K562 (cell line): ENCODE measurements at regions not wholly inside any gene's neighbourhood (a gene's known extent, or its start where the extent isn't known, plus 50 kb on each side); places are given as distances from the start of the nearest gene placed in this dataset.

ENCODE experiments used
- ATAC-seq: fragments of 200-7000 bp; cut with Tn5 transposase; 3 replicates; pipeline ENCODE4 v1.9.1; 2020; ENCODE audit warnings: moderate library complexity
- BruUV-seq: library from RNA; stranded (reverse); fragments of 400-500 nt; replicated peaks from 2 replicates; lab custom pipeline; 2021; lab: Mats Ljungman, UMichigan
- CTCF ChIA-PET: fragments of 300-600 bp; formaldehyde crosslinking; extraction: SDS; loops from one replicate; lab custom pipeline; 2021; ENCODE audit warnings: low intra/inter-chr PET ratio; lab: Yijun Ruan, JAX
- POLR2A ChIA-PET: fragments of 300-600, 350-650 bp; sonication (Branson Sonifier 250); formaldehyde crosslinking; extraction: SDS; loops from one replicate; lab custom pipeline; 2021; ENCODE audit warnings: antibody characterized with exemption, inconsistent platforms; lab: Yijun Ruan, JAX
- DNase-seq, 4 experiments: peaks; one replicate each; pipeline versions ENCODE4 v3.0.0 to v3.0.0-alpha.2; 2011 to 2018; ENCODE audit warnings: low spot score in 3 of 4, mixed read lengths in 3 of 4; ENCODE audit errors: extremely low read depth in 1 of 4
- FAIRE-seq: peaks from 2 replicates; lab custom pipeline; 2011; peaks lifted over from hg19 to GRCh38; lab: Jason Lieb, UNC
- H2AFZ ChIP-seq: 2 replicates; pipeline ENCODE4 v1.6.0; 2011; ENCODE audit warnings: low read depth, low read length, control low read depth, inconsistent platforms
- H3K27ac ChIP-seq: fragments of 200-600 bp; 3 replicates; pipeline ENCODE4 v1.8.0; 2011; ENCODE audit warnings: low read depth, mild to moderate bottlenecking, control low read depth, inconsistent platforms, low read length, moderate library complexity, mixed read lengths; ENCODE audit errors: extremely low read depth
- H3K27me3 ChIP-seq, 2 experiments: fragments of 300-600 bp in 1 of 2; 2 replicates in 1 of 2; 3 replicates in 1 of 2; pipeline versions ENCODE4 v1.6.0 to v1.8.0; 2011; ENCODE audit warnings: inconsistent platforms in 2 of 2, low read length in 2 of 2, mild to moderate bottlenecking in 1 of 2, mixed read lengths in 1 of 2, moderate library complexity in 1 of 2; ENCODE audit not compliant: control insufficient read depth in 2 of 2, insufficient read depth in 2 of 2
- H3K36me3 ChIP-seq: fragments of 300-600 bp; 3 replicates; pipeline ENCODE4 v1.8.0; 2011; ENCODE audit warnings: mild to moderate bottlenecking, low read length, inconsistent platforms; ENCODE audit not compliant: control insufficient read depth, insufficient read depth
- H3K4me1 ChIP-seq, 2 experiments: fragments of 200-600 bp in 1 of 2; replicated peaks in 1 of 2; 2 replicates in 1 of 2; 3 replicates in 1 of 2; pipeline versions ENCODE4 v1.5.1 to v1.8.0; 2011; ENCODE audit warnings: inconsistent platforms in 2 of 2, low read length in 2 of 2, mild to moderate bottlenecking in 1 of 2, mixed read lengths in 1 of 2, moderate library complexity in 1 of 2; ENCODE audit not compliant: control insufficient read depth in 2 of 2, insufficient read depth in 2 of 2
- H3K4me2 ChIP-seq: 2 replicates; pipeline ENCODE4 v1.6.1; 2011; ENCODE audit warnings: low read length, control low read depth, inconsistent platforms, mixed read lengths; ENCODE audit not compliant: insufficient read depth
- H3K4me3 ChIP-seq: fragments of 200-600 bp; sonication (generic), shearing (Covaris generic); 2 replicates; pipeline ENCODE4 v1.5.1; 2016; ENCODE audit warnings: control low read depth, inconsistent platforms
- H3K79me2 ChIP-seq: fragments of 200-600 bp; 3 replicates; pipeline ENCODE4 v1.8.0; 2011; ENCODE audit warnings: low read length, inconsistent platforms; ENCODE audit not compliant: control insufficient read depth, insufficient read depth
- H3K9ac ChIP-seq, 2 experiments: 2 replicates each; pipeline versions ENCODE4 v1.6.0 to v1.6.1; 2011; ENCODE audit warnings: low read depth in 2 of 2, low read length in 2 of 2, control low read depth in 1 of 2, inconsistent platforms in 1 of 2, mild to moderate bottlenecking in 1 of 2, mixed read lengths in 1 of 2; ENCODE audit not compliant: insufficient read depth in 1 of 2
- H3K9me1 ChIP-seq: one replicate; pipeline ENCODE4 v1.6.0; 2011; ENCODE audit warnings: inconsistent platforms, mild to moderate bottlenecking, low read length, moderate library complexity; ENCODE audit not compliant: control insufficient read depth, insufficient read depth
- H3K9me3 ChIP-seq: replicated peaks from 2 replicates; pipeline ENCODE4 v1.5.1; 2011; ENCODE audit warnings: low read depth, low read length, inconsistent platforms; ENCODE audit not compliant: control insufficient read depth, insufficient read depth
- H4K20me1 ChIP-seq: replicated peaks from 2 replicates; pipeline ENCODE4 v1.6.1; 2011; ENCODE audit warnings: low read length, inconsistent platforms, mixed read lengths; ENCODE audit not compliant: control insufficient read depth, insufficient read depth
- DLX4 ChIP-seq: fragments of 250-450 bp; sonication (Bioruptor Pico); IDR thresholded peaks from 2 replicates; pipeline ENCODE4 v1.6.1; 2021; ENCODE audit warnings: mild to moderate bottlenecking
- GTF3C2 ChIP-seq: IDR thresholded peaks from 3 replicates; pipeline ENCODE4 v1.6.1; 2011; ENCODE audit warnings: borderline replicate concordance, mild to moderate bottlenecking, moderate library complexity; ENCODE audit not compliant: insufficient read length; ENCODE audit errors: extremely low read depth
- HNRNPL ChIP-seq: fragments of 200-400 bp; formaldehyde crosslinking; IDR thresholded peaks from 2 replicates; pipeline ENCODE4 v1.6.1; 2017; ENCODE audit warnings: low read depth, mild to moderate bottlenecking, low read length
- IRF2 ChIP-seq: sonication (generic); formaldehyde crosslinking; IDR thresholded peaks from 2 replicates; pipeline ENCODE4 v1.8.1; 2022; ENCODE audit warnings: mild to moderate bottlenecking, missing genetic modification reagents
- KLF10 ChIP-seq: fragments of 250-450 bp; sonication (Bioruptor Pico); IDR thresholded peaks from 2 replicates; pipeline ENCODE4 v1.6.1; 2021; ENCODE audit warnings: matching md5 sums
- PRPF4 ChIP-seq: fragments of 200-400 bp; formaldehyde crosslinking; IDR thresholded peaks from one replicate; pipeline ENCODE4 v1.6.1; 2017; ENCODE audit warnings: low read length, low read depth, mild to moderate bottlenecking; ENCODE audit not compliant: insufficient read depth, poor library complexity, severe bottlenecking
- SMAD3 ChIP-seq: fragments of 450-650 bp; formaldehyde crosslinking; conservative IDR thresholded peaks from 2 replicates; pipeline ENCODE4 v1.4.0; 2020; ENCODE audit warnings: mild to moderate bottlenecking
- TAF9B ChIP-seq: fragments of 450-650 bp; IDR thresholded peaks from 2 replicates; pipeline ENCODE4 v1.6.1; 2018; ENCODE audit warnings: mild to moderate bottlenecking; ENCODE audit not compliant: partially characterized antibody
- ZEB2 ChIP-seq: fragments of 450-650 bp; IDR thresholded peaks from 2 replicates; pipeline ENCODE4 v1.6.1; 2016
- WGBS: fragments of 100-300 bp; shearing (Covaris generic); methylation state at CpG from one replicate; pipeline ENCODE4 v1.1.6; 2016; ENCODE audit warnings: low coverage, mixed read lengths; ENCODE audit not compliant: insufficient coverage; ENCODE audit errors: missing lambda C conversion rate; 5-methylcytosine and 5-hydroxymethylcytosine counted together
- in situ Hi-C: fragments of 300-500 bp; cut with MboI; formaldehyde crosslinking; loops from 4 replicates; pipeline ENCODE4 v1.15.0; 2018; ENCODE audit warnings: inconsistent platforms, mixed read lengths
- intact Hi-C: fragments of 100-400 bp; cut with micrococcal nuclease; formaldehyde crosslinking; loops from 2 replicates; pipeline ENCODE4 v1.14.2; 2022

- ATAC-seq: no peak
- no peak overlapping the region for H2AFZ ChIP-seq
- no peak overlapping the region for H3K27ac ChIP-seq
- no peaks in the 10 kb centered on the region for H3K9me3 ChIP-seq
- H3K79me2 ChIP-seq: no peaks in the 10 kb centered on the region
- intact Hi-C loops: no loop called here
- POLR2A ChIA-PET: interaction anchor here (0.7 kb wide), 1 partner anchor 208 kb away, joined by 3 read pairs; no protein-coding TSS in a partner anchor
- no peaks in the 10 kb centered on the region for H4K20me1 ChIP-seq
- H3K9ac ChIP-seq: no peak overlapping the region
- WGBS: 0% methylated on average over 2 of the region's 2 CpGs
- TF ChIP-seq ZEB2 (no peak), TAF9B (no peak), KLF10 (CRISPR knock-in tag) (no peak), IRF2 (CRISPR knock-in tag) (no peak), HNRNPL (no peak), PRPF4 (no peak), SMAD3 (no peak)
- in situ Hi-C loops: no loop called here
- DNase-seq: no peak
- no peaks in the 10 kb centered on the region for H3K27me3 ChIP-seq
- no peak for FAIRE-seq
- H3K4me2 ChIP-seq: no peak overlapping the region
- H3K4me3 ChIP-seq: no peak overlapping the region
- no peaks in the 10 kb centered on the region for H3K4me1 ChIP-seq
- no peaks in the 10 kb centered on the region for H3K9me1 ChIP-seq
- CTCF ChIA-PET: no interaction called here
- no peaks in the 10 kb centered on the region for H3K36me3 ChIP-seq
- no TSS peak for BruUV-seq
These were observed 112.6 kb upstream of the ALCAM start for GRCh38 chr3:105254154-105254553.

GRCh38 chr3:105255350-105255749 lies 111.4 kb upstream of the ALCAM start:
- Histone ChIP-seq H3K27me3 (no peaks in the 10 kb centered on the region), H3K9me1 (no peaks in the 10 kb centered on the region), H3K4me2 (no peak overlapping the region), H3K27ac (no peak overlapping the region), H3K4me1 (no peaks in the 10 kb centered on the region), H3K4me3 (no peak overlapping the region), H3K36me3 (no peaks in the 10 kb centered on the region), H3K9me3 (no peaks in the 10 kb centered on the region), H4K20me1 (no peaks in the 10 kb centered on the region), H3K79me2 (no peaks in the 10 kb centered on the region), H2AFZ (no peak overlapping the region), H3K9ac (no peak overlapping the region)
- WGBS: 0% methylated on average over 2 of the region's 2 CpGs
- FAIRE-seq: no peak
- BruUV-seq: no TSS peak
- intact Hi-C loops (no loop called here), in situ Hi-C loops (no loop called here)
- ATAC-seq: no peak
- POLR2A ChIA-PET: no interaction called here
- CTCF ChIA-PET: no interaction called here
- no peak for DNase-seq
- TF ChIP-seq DLX4 (no peak), GTF3C2 (no peak)
